H1 (cell line): ENCODE measurements at regions not wholly inside any gene's neighbourhood (a gene's known extent, or its start where the extent isn't known, plus 50 kb on each side); places are given as distances from the start of the nearest gene placed in this dataset.
A peak's percentile ranks its signal among the peaks of the same experiment; 100 is the strongest.

Source experiments
- CTCF ChIA-PET: fragments of 300-600 bp; sonication (Branson Sonifier 250); formaldehyde crosslinking; loops from one replicate; lab custom pipeline; 2021; ENCODE audit not compliant: partially characterized antibody; lab: Charles Lee
- POLR2A ChIA-PET: fragments of 300-600 bp; sonication (Branson Sonifier 250); formaldehyde crosslinking; loops from one replicate; lab custom pipeline; 2021; ENCODE audit warnings: inconsistent platforms; ENCODE audit not compliant: partially characterized antibody; lab: Charles Lee
- DNase-seq, 2 experiments: peaks; one replicate each; pipeline versions ENCODE4 v3.0.0 to v3.0.0-alpha.2; 2010 to 2022; ENCODE audit warnings: low spot score in 2 of 2, low read depth in 1 of 2, mixed read lengths in 1 of 2
- FAIRE-seq: peaks from 2 replicates; lab custom pipeline; 2011; peaks lifted over from hg19 to GRCh38; lab: Jason Lieb, UNC
- H2AFZ ChIP-seq: 2 replicates; pipeline ENCODE4 v1.8.1; 2012; ENCODE audit warnings: low read length, inconsistent platforms
- H2AK5ac ChIP-seq: 2 replicates; pipeline ENCODE4 v1.6.1; 2013; ENCODE audit warnings: low read depth, low read length
- H2BK120ac ChIP-seq: replicated peaks from 2 replicates; pipeline ENCODE3; 2013; ENCODE audit warnings: low read depth, low read length, inconsistent platforms
- H2BK12ac ChIP-seq: 2 replicates; pipeline ENCODE4 v1.6.1; 2013; ENCODE audit warnings: low read depth, low read length
- H2BK15ac ChIP-seq: 2 replicates; pipeline ENCODE4 v1.6.1; 2013; ENCODE audit warnings: low read length
- H2BK20ac ChIP-seq: 2 replicates; pipeline ENCODE4 v1.6.1; 2013; ENCODE audit warnings: low read length
- H2BK5ac ChIP-seq: 2 replicates; pipeline ENCODE4 v1.6.1; 2013; ENCODE audit warnings: low read depth, low read length
- H3K14ac ChIP-seq: 2 replicates; pipeline ENCODE4 v1.6.1; 2013; ENCODE audit warnings: inconsistent platforms; ENCODE audit not compliant: insufficient read length
- H3K18ac ChIP-seq: 2 replicates; pipeline ENCODE4 v1.6.1; 2013; ENCODE audit warnings: low read length; ENCODE audit errors: extremely low read depth
- H3K23ac ChIP-seq: 2 replicates; pipeline ENCODE4 v1.6.1; 2013; ENCODE audit warnings: inconsistent platforms; ENCODE audit not compliant: insufficient read length
- H3K23me2 ChIP-seq: 2 replicates; pipeline ENCODE4 v1.6.1; 2013; ENCODE audit warnings: low read depth, low read length
- H3K27ac ChIP-seq: 2 replicates; pipeline ENCODE4 v1.6.1; 2011; ENCODE audit warnings: low read depth, low read length, inconsistent platforms
- H3K27me3 ChIP-seq, 4 experiments: replicated peaks in 1 of 4; 1 replicate in 1 of 4; 2 replicates in 3 of 4; pipeline versions ENCODE4 v1.6.1 to v1.8.1; 2011 to 2013; ENCODE audit warnings: low read length in 3 of 4, mild to moderate bottlenecking in 3 of 4, inconsistent platforms in 2 of 4, mixed read lengths in 2 of 4, moderate library complexity in 1 of 4; ENCODE audit not compliant: control insufficient read depth in 3 of 4, insufficient read depth in 3 of 4; ENCODE audit errors: extremely low read depth in 1 of 4
- H3K36me3 ChIP-seq, 4 experiments: 2 replicates each; pipeline versions ENCODE4 v1.6.1 to v1.8.1; 2011 to 2013; ENCODE audit warnings: mild to moderate bottlenecking in 4 of 4, low read length in 3 of 4, moderate library complexity in 2 of 4, control low read depth in 1 of 4, inconsistent platforms in 1 of 4; ENCODE audit not compliant: insufficient read depth in 4 of 4, control insufficient read depth in 2 of 4
- H3K4ac ChIP-seq: replicated peaks from 2 replicates; pipeline ENCODE3; 2013; ENCODE audit warnings: low read length, low read depth, mixed read lengths, inconsistent platforms; ENCODE audit not compliant: insufficient read length
- H3K4me1 ChIP-seq, 4 experiments: replicated peaks in 1 of 4; 1 replicate in 1 of 4; 2 replicates in 3 of 4; pipeline versions ENCODE4 v1.6.1 to v1.8.1; 2011 to 2013; ENCODE audit warnings: low read length in 3 of 4, inconsistent platforms in 2 of 4, mixed read lengths in 1 of 4; ENCODE audit not compliant: insufficient read depth in 4 of 4, control insufficient read depth in 3 of 4
- H3K4me2 ChIP-seq, 2 experiments: 2 replicates each; pipeline versions ENCODE4 v1.6.1 to v1.8.1; 2011 to 2013; ENCODE audit warnings: low read depth in 2 of 2, low read length in 2 of 2, control low read depth in 1 of 2, inconsistent platforms in 1 of 2, mild to moderate bottlenecking in 1 of 2; ENCODE audit not compliant: insufficient read depth in 1 of 2
- H3K4me3 ChIP-seq, 4 experiments: fragments of 200-600, 300-600 bp in 1 of 4; sonication (generic), shearing (Covaris generic), sonication (Bioruptor Twin) in 1 of 4; 2 replicates each; pipeline versions ENCODE4 v1.5.1 to v1.8.1; 2011 to 2016; ENCODE audit warnings: low read length in 4 of 4, low read depth in 3 of 4, control low read depth in 2 of 4, inconsistent platforms in 2 of 4, mild to moderate bottlenecking in 2 of 4, mixed read lengths in 1 of 4, moderate library complexity in 1 of 4; ENCODE audit not compliant: insufficient read depth in 2 of 4; ENCODE audit errors: extremely low read depth in 1 of 4
- H3K56ac ChIP-seq: replicated peaks from 2 replicates; pipeline ENCODE3; 2013; ENCODE audit warnings: low read depth, mild to moderate bottlenecking, mixed read lengths, low read length, inconsistent platforms; ENCODE audit not compliant: insufficient read length
- H3K79me1 ChIP-seq: 2 replicates; pipeline ENCODE4 v1.6.1; 2013; ENCODE audit warnings: low read depth, low read length, control low read depth
- H3K79me2 ChIP-seq, 2 experiments: 2 replicates each; pipeline versions ENCODE4 v1.6.1 to v1.8.1; 2012 to 2013; ENCODE audit warnings: low read length in 2 of 2, mild to moderate bottlenecking in 2 of 2, inconsistent platforms in 1 of 2; ENCODE audit not compliant: insufficient read depth in 2 of 2, control insufficient read depth in 1 of 2
- H3K9ac ChIP-seq, 4 experiments: replicated peaks in 1 of 4; 1 replicate in 1 of 4; 2 replicates in 3 of 4; pipeline versions ENCODE4 v1.6.1 to v1.8.1; 2011 to 2013; ENCODE audit warnings: low read depth in 3 of 4, low read length in 3 of 4, control low read depth in 2 of 4, mild to moderate bottlenecking in 2 of 4, moderate library complexity in 2 of 4, inconsistent platforms in 1 of 4; ENCODE audit errors: extremely low read depth in 1 of 4
- H3K9me3 ChIP-seq, 2 experiments: 2 replicates each; pipeline versions ENCODE4 v1.6.1 to v1.8.1; 2012 to 2013; ENCODE audit warnings: mild to moderate bottlenecking in 2 of 2, moderate library complexity in 2 of 2, control low read depth in 1 of 2, inconsistent platforms in 1 of 2, low read depth in 1 of 2, low read length in 1 of 2, mixed read lengths in 1 of 2; ENCODE audit not compliant: insufficient read depth in 2 of 2
- H4K20me1 ChIP-seq, 2 experiments: replicated peaks in 1 of 2; 2 replicates each; pipeline versions ENCODE3 to v1.8.1; 2011 to 2013; ENCODE audit warnings: inconsistent platforms in 2 of 2, low read length in 2 of 2, mild to moderate bottlenecking in 1 of 2; ENCODE audit not compliant: insufficient read depth in 2 of 2, control insufficient read depth in 1 of 2
- H4K5ac ChIP-seq: 2 replicates; pipeline ENCODE4 v1.6.1; 2013; ENCODE audit warnings: low read length, low read depth, mixed read lengths, inconsistent platforms; ENCODE audit not compliant: insufficient read length
- H4K8ac ChIP-seq: 2 replicates; pipeline ENCODE4 v1.8.0; 2013; ENCODE audit warnings: mild to moderate bottlenecking, moderate library complexity, low read length, inconsistent platforms; ENCODE audit not compliant: insufficient read depth; ENCODE audit errors: extremely low read depth
- H4K91ac ChIP-seq: replicated peaks from 2 replicates; pipeline ENCODE3; 2013; ENCODE audit warnings: low read length, mixed read lengths, inconsistent platforms; ENCODE audit not compliant: insufficient read length
- ATF2 ChIP-seq: IDR thresholded peaks from 2 replicates; pipeline ENCODE4 v1.6.1; 2012; ENCODE audit warnings: low read length, inconsistent platforms
- ATF3 ChIP-seq: IDR thresholded peaks from 2 replicates; pipeline ENCODE4 v1.6.1; 2011; ENCODE audit warnings: low read depth, mild to moderate bottlenecking, low read length; ENCODE audit not compliant: insufficient read depth
- EGR1 ChIP-seq: IDR thresholded peaks from 2 replicates; pipeline ENCODE4 v1.6.1; 2011; ENCODE audit warnings: low read depth, low read length, borderline replicate concordance
- EP300 ChIP-seq, 2 experiments: IDR thresholded peaks; 1 replicate in 1 of 2; 2 replicates in 1 of 2; pipeline ENCODE4 v1.6.1; 2011 to 2012; ENCODE audit warnings: low read depth in 2 of 2, low read length in 2 of 2, mild to moderate bottlenecking in 2 of 2, borderline replicate concordance in 1 of 2, inconsistent platforms in 1 of 2, moderate library complexity in 1 of 2
- GABPA ChIP-seq: IDR thresholded peaks from 2 replicates; pipeline ENCODE4 v1.6.1; 2011; ENCODE audit warnings: mild to moderate bottlenecking, low read length, moderate library complexity, borderline replicate concordance; ENCODE audit not compliant: insufficient read depth
- KDM4A ChIP-seq: IDR thresholded peaks from one replicate; pipeline ENCODE4 v1.7.1; 2012; ENCODE audit warnings: low read depth, mild to moderate bottlenecking, moderate library complexity, low read length, inconsistent platforms; ENCODE audit not compliant: severe bottlenecking
- TBP ChIP-seq: IDR thresholded peaks from 2 replicates; pipeline ENCODE4 v1.6.1; 2011; ENCODE audit warnings: low read depth, low read length, improper control_type of control experiment
- WGBS, 2 experiments: shearing (Covaris generic) in 1 of 2; methylation state at CpG; one replicate each; pipeline versions ENCODE4 v1.1.6 to v1.1.7; 2013 to 2015; ENCODE audit warnings: low lambda C conversion rate in 2 of 2, mixed read lengths in 2 of 2, inconsistent platforms in 1 of 2, low coverage in 1 of 2, missing lambda C conversion rate in 1 of 2; ENCODE audit not compliant: insufficient replicate concordance in 2 of 2, insufficient coverage in 1 of 2, insufficient read length in 1 of 2; ENCODE audit errors: extremely low coverage in 1 of 2, missing lambda C conversion rate in 1 of 2; 5-methylcytosine and 5-hydroxymethylcytosine counted together

GRCh38 chr2:8306530-8307351, 375.1 kb upstream of the ID2 start:
- Histone ChIP-seq H2BK20ac (no peak overlapping the region), H3K27ac (no peak overlapping the region), H4K5ac (no peak overlapping the region), H3K56ac (no peak overlapping the region), H3K79me2 (no peaks in the 10 kb centered on the region), H2BK5ac (no peak overlapping the region), H3K4me1 (peaks cover 0 to 4% (median 3%) of the 10 kb centered on the region in 4 experiments; a peak in 2 of 7 replicates), H2AK5ac (no peak overlapping the region), H4K8ac (no peak overlapping the region), H4K91ac (no peak overlapping the region), H3K4me3 (no peak overlapping the region), H2BK120ac (no peak overlapping the region), H3K36me3 (no peaks in the 10 kb centered on the region), H2BK15ac (no peak overlapping the region), H4K20me1 (no peaks in the 10 kb centered on the region), H2BK12ac (0 out of 2 replicates have a peak overlapping the region, but pooled peaks have one; percentile 21), H3K23ac (no peak overlapping the region), H3K4me2 (no peak overlapping the region), H3K23me2 (no peaks in the 10 kb centered on the region; the same call in 1 of the 2 replicates), H3K79me1 (no peaks in the 10 kb centered on the region), H3K14ac (no peak overlapping the region), H2AFZ (no peak overlapping the region), H3K27me3 (no peaks in the 10 kb centered on the region), H3K9ac (no peak overlapping the region), H3K18ac (no peak overlapping the region), H3K4ac (no peak overlapping the region), H3K9me3 (no peaks in the 10 kb centered on the region)
- ChIA-PET POLR2A (no interaction called here), CTCF (interaction anchor here (1.0 kb wide), 1 partner anchor 18 kb away, joined by 4 read pairs; no protein-coding TSS in a partner anchor)
- no peak for DNase-seq
- WGBS, 2 experiments, result 95% methylated on average over 7 of the region's 7 CpGs; no CpG with 5 or more reads in 1 of the 2 experiments
- FAIRE-seq, result no peak
- no peak for TF ChIP-seq ATF3
- no peak for TF ChIP-seq EP300 (IDR thresholded peaks at IDR 0.05; ENCODE audit: borderline replicate concordance in 1 of 2, low read depth in 2 of 2, low read length in 2 of 2)
- no peak for TF ChIP-seq ATF2
- no peak for TF ChIP-seq EGR1
- no peak for TF ChIP-seq GABPA
- TF ChIP-seq TBP, result no peak
- TF ChIP-seq KDM4A, result no peak
